H1 (cell line): ENCODE measurements at regions not wholly inside any gene's neighbourhood (a gene's known extent, or its start where the extent isn't known, plus 50 kb on each side); places are given as distances from the start of the nearest gene placed in this dataset.

ENCODE experiments used
- CTCF ChIA-PET: fragments of 300-600 bp; sonication (Branson Sonifier 250); formaldehyde crosslinking; loops from one replicate; lab custom pipeline; 2021; ENCODE audit not compliant: partially characterized antibody; lab: Charles Lee
- POLR2A ChIA-PET: fragments of 300-600 bp; sonication (Branson Sonifier 250); formaldehyde crosslinking; loops from one replicate; lab custom pipeline; 2021; ENCODE audit warnings: inconsistent platforms; ENCODE audit not compliant: partially characterized antibody; lab: Charles Lee
- DNase-seq, 2 experiments: peaks; one replicate each; pipeline versions ENCODE4 v3.0.0 to v3.0.0-alpha.2; 2010 to 2022; ENCODE audit warnings: low spot score in 2 of 2, low read depth in 1 of 2, mixed read lengths in 1 of 2
- FAIRE-seq: peaks from 2 replicates; lab custom pipeline; 2011; peaks lifted over from hg19 to GRCh38; lab: Jason Lieb, UNC
- H2AFZ ChIP-seq: 2 replicates; pipeline ENCODE4 v1.8.1; 2012; ENCODE audit warnings: low read length, inconsistent platforms
- H2AK5ac ChIP-seq: 2 replicates; pipeline ENCODE4 v1.6.1; 2013; ENCODE audit warnings: low read depth, low read length
- H2BK120ac ChIP-seq: replicated peaks from 2 replicates; pipeline ENCODE3; 2013; ENCODE audit warnings: low read depth, low read length, inconsistent platforms
- H2BK12ac ChIP-seq: 2 replicates; pipeline ENCODE4 v1.6.1; 2013; ENCODE audit warnings: low read depth, low read length
- H2BK15ac ChIP-seq: 2 replicates; pipeline ENCODE4 v1.6.1; 2013; ENCODE audit warnings: low read length
- H2BK20ac ChIP-seq: 2 replicates; pipeline ENCODE4 v1.6.1; 2013; ENCODE audit warnings: low read length
- H2BK5ac ChIP-seq: 2 replicates; pipeline ENCODE4 v1.6.1; 2013; ENCODE audit warnings: low read depth, low read length
- H3K14ac ChIP-seq: 2 replicates; pipeline ENCODE4 v1.6.1; 2013; ENCODE audit warnings: inconsistent platforms; ENCODE audit not compliant: insufficient read length
- H3K18ac ChIP-seq: 2 replicates; pipeline ENCODE4 v1.6.1; 2013; ENCODE audit warnings: low read length; ENCODE audit errors: extremely low read depth
- H3K23ac ChIP-seq: 2 replicates; pipeline ENCODE4 v1.6.1; 2013; ENCODE audit warnings: inconsistent platforms; ENCODE audit not compliant: insufficient read length
- H3K23me2 ChIP-seq: 2 replicates; pipeline ENCODE4 v1.6.1; 2013; ENCODE audit warnings: low read depth, low read length
- H3K27ac ChIP-seq: 2 replicates; pipeline ENCODE4 v1.6.1; 2011; ENCODE audit warnings: low read depth, low read length, inconsistent platforms
- H3K27me3 ChIP-seq, 4 experiments: replicated peaks in 1 of 4; 1 replicate in 1 of 4; 2 replicates in 3 of 4; pipeline versions ENCODE4 v1.6.1 to v1.8.1; 2011 to 2013; ENCODE audit warnings: low read length in 3 of 4, mild to moderate bottlenecking in 3 of 4, inconsistent platforms in 2 of 4, mixed read lengths in 2 of 4, moderate library complexity in 1 of 4; ENCODE audit not compliant: control insufficient read depth in 3 of 4, insufficient read depth in 3 of 4; ENCODE audit errors: extremely low read depth in 1 of 4
- H3K36me3 ChIP-seq, 4 experiments: 2 replicates each; pipeline versions ENCODE4 v1.6.1 to v1.8.1; 2011 to 2013; ENCODE audit warnings: mild to moderate bottlenecking in 4 of 4, low read length in 3 of 4, moderate library complexity in 2 of 4, control low read depth in 1 of 4, inconsistent platforms in 1 of 4; ENCODE audit not compliant: insufficient read depth in 4 of 4, control insufficient read depth in 2 of 4
- H3K4ac ChIP-seq: replicated peaks from 2 replicates; pipeline ENCODE3; 2013; ENCODE audit warnings: low read length, low read depth, mixed read lengths, inconsistent platforms; ENCODE audit not compliant: insufficient read length
- H3K4me1 ChIP-seq, 4 experiments: replicated peaks in 1 of 4; 1 replicate in 1 of 4; 2 replicates in 3 of 4; pipeline versions ENCODE4 v1.6.1 to v1.8.1; 2011 to 2013; ENCODE audit warnings: low read length in 3 of 4, inconsistent platforms in 2 of 4, mixed read lengths in 1 of 4; ENCODE audit not compliant: insufficient read depth in 4 of 4, control insufficient read depth in 3 of 4
- H3K4me2 ChIP-seq, 2 experiments: 2 replicates each; pipeline versions ENCODE4 v1.6.1 to v1.8.1; 2011 to 2013; ENCODE audit warnings: low read depth in 2 of 2, low read length in 2 of 2, control low read depth in 1 of 2, inconsistent platforms in 1 of 2, mild to moderate bottlenecking in 1 of 2; ENCODE audit not compliant: insufficient read depth in 1 of 2
- H3K4me3 ChIP-seq, 4 experiments: fragments of 200-600, 300-600 bp in 1 of 4; sonication (generic), shearing (Covaris generic), sonication (Bioruptor Twin) in 1 of 4; 2 replicates each; pipeline versions ENCODE4 v1.5.1 to v1.8.1; 2011 to 2016; ENCODE audit warnings: low read length in 4 of 4, low read depth in 3 of 4, control low read depth in 2 of 4, inconsistent platforms in 2 of 4, mild to moderate bottlenecking in 2 of 4, mixed read lengths in 1 of 4, moderate library complexity in 1 of 4; ENCODE audit not compliant: insufficient read depth in 2 of 4; ENCODE audit errors: extremely low read depth in 1 of 4
- H3K56ac ChIP-seq: replicated peaks from 2 replicates; pipeline ENCODE3; 2013; ENCODE audit warnings: low read depth, mild to moderate bottlenecking, mixed read lengths, low read length, inconsistent platforms; ENCODE audit not compliant: insufficient read length
- H3K79me1 ChIP-seq: 2 replicates; pipeline ENCODE4 v1.6.1; 2013; ENCODE audit warnings: low read depth, low read length, control low read depth
- H3K79me2 ChIP-seq, 2 experiments: 2 replicates each; pipeline versions ENCODE4 v1.6.1 to v1.8.1; 2012 to 2013; ENCODE audit warnings: low read length in 2 of 2, mild to moderate bottlenecking in 2 of 2, inconsistent platforms in 1 of 2; ENCODE audit not compliant: insufficient read depth in 2 of 2, control insufficient read depth in 1 of 2
- H3K9ac ChIP-seq, 4 experiments: replicated peaks in 1 of 4; 1 replicate in 1 of 4; 2 replicates in 3 of 4; pipeline versions ENCODE4 v1.6.1 to v1.8.1; 2011 to 2013; ENCODE audit warnings: low read depth in 3 of 4, low read length in 3 of 4, control low read depth in 2 of 4, mild to moderate bottlenecking in 2 of 4, moderate library complexity in 2 of 4, inconsistent platforms in 1 of 4; ENCODE audit errors: extremely low read depth in 1 of 4
- H3K9me3 ChIP-seq, 2 experiments: 2 replicates each; pipeline versions ENCODE4 v1.6.1 to v1.8.1; 2012 to 2013; ENCODE audit warnings: mild to moderate bottlenecking in 2 of 2, moderate library complexity in 2 of 2, control low read depth in 1 of 2, inconsistent platforms in 1 of 2, low read depth in 1 of 2, low read length in 1 of 2, mixed read lengths in 1 of 2; ENCODE audit not compliant: insufficient read depth in 2 of 2
- H4K20me1 ChIP-seq, 2 experiments: replicated peaks in 1 of 2; 2 replicates each; pipeline versions ENCODE3 to v1.8.1; 2011 to 2013; ENCODE audit warnings: inconsistent platforms in 2 of 2, low read length in 2 of 2, mild to moderate bottlenecking in 1 of 2; ENCODE audit not compliant: insufficient read depth in 2 of 2, control insufficient read depth in 1 of 2
- H4K5ac ChIP-seq: 2 replicates; pipeline ENCODE4 v1.6.1; 2013; ENCODE audit warnings: low read length, low read depth, mixed read lengths, inconsistent platforms; ENCODE audit not compliant: insufficient read length
- H4K8ac ChIP-seq: 2 replicates; pipeline ENCODE4 v1.8.0; 2013; ENCODE audit warnings: mild to moderate bottlenecking, moderate library complexity, low read length, inconsistent platforms; ENCODE audit not compliant: insufficient read depth; ENCODE audit errors: extremely low read depth
- H4K91ac ChIP-seq: replicated peaks from 2 replicates; pipeline ENCODE3; 2013; ENCODE audit warnings: low read length, mixed read lengths, inconsistent platforms; ENCODE audit not compliant: insufficient read length
- BRCA1 ChIP-seq: IDR thresholded peaks from 2 replicates; pipeline ENCODE4 v1.6.1; 2012; ENCODE audit warnings: low read depth, low read length, improper control_type of control experiment
- CTCF ChIP-seq, 3 experiments: IDR thresholded peaks; 1 replicate in 2 of 3; 2 replicates in 1 of 3; pipeline versions ENCODE4 v1.5.1 to v1.6.1; 2011; ENCODE audit warnings: low read length in 3 of 3, mild to moderate bottlenecking in 3 of 3, inconsistent platforms in 2 of 3, low read depth in 1 of 3, moderate library complexity in 1 of 3; ENCODE audit not compliant: insufficient read depth in 1 of 3; ENCODE audit errors: control extremely low read depth in 1 of 3
- POLR2A ChIP-seq, 2 experiments: IDR thresholded peaks; 1 replicate in 1 of 2; 2 replicates in 1 of 2; pipeline ENCODE4 v1.6.1; 2011; ENCODE audit warnings: low read depth in 2 of 2, low read length in 2 of 2, mild to moderate bottlenecking in 2 of 2; ENCODE audit errors: control extremely low read depth in 1 of 2
- SIRT6 ChIP-seq: IDR thresholded peaks from one replicate; pipeline ENCODE4 v1.7.1; 2012; ENCODE audit warnings: low read length, inconsistent platforms
- SUZ12 ChIP-seq: fragments of 200-600 bp; sonication (generic); IDR thresholded peaks from 2 replicates; pipeline ENCODE4 v1.6.1; 2012; ENCODE audit warnings: mild to moderate bottlenecking, inconsistent platforms, low read length, moderate library complexity, mixed read lengths
- USF2 ChIP-seq: IDR thresholded peaks from 2 replicates; pipeline ENCODE4 v1.6.1; 2011; ENCODE audit warnings: low read length, improper control_type of control experiment
- WGBS, 2 experiments: shearing (Covaris generic) in 1 of 2; methylation state at CpG; one replicate each; pipeline versions ENCODE4 v1.1.6 to v1.1.7; 2013 to 2015; ENCODE audit warnings: low lambda C conversion rate in 2 of 2, mixed read lengths in 2 of 2, inconsistent platforms in 1 of 2, low coverage in 1 of 2, missing lambda C conversion rate in 1 of 2; ENCODE audit not compliant: insufficient replicate concordance in 2 of 2, insufficient coverage in 1 of 2, insufficient read length in 1 of 2; ENCODE audit errors: extremely low coverage in 1 of 2, missing lambda C conversion rate in 1 of 2; 5-methylcytosine and 5-hydroxymethylcytosine counted together

GRCh38 chrY:7881696-7882095, 970.1 kb upstream of the AMELY start:
- no peaks in the 10 kb centered on the region for H3K36me3 ChIP-seq
- H3K23me2 ChIP-seq, result no peaks in the 10 kb centered on the region
- no peaks in the 10 kb centered on the region for H3K27me3 ChIP-seq
- FAIRE-seq (no peak), DNase-seq (no peak)
- H3K4ac ChIP-seq, result no peak overlapping the region
- no peaks in the 10 kb centered on the region for H3K79me1 ChIP-seq
- WGBS, 2 experiments, result 91% methylated on average over 3 of the region's 3 CpGs; no CpG with 5 or more reads in 1 of the 2 experiments
- no peaks in the 10 kb centered on the region for H3K79me2 ChIP-seq
- H3K9me3 ChIP-seq, result peaks cover 2 to 25% of the 10 kb centered on the region in 2 experiments; a peak in 2 of 4 replicates
- no peak overlapping the region for H3K4me2 ChIP-seq
- H2BK12ac ChIP-seq, result no peak overlapping the region
- ChIA-PET POLR2A (no interaction called here), CTCF (no interaction called here)
- no peak overlapping the region for H2AK5ac ChIP-seq
- no peak overlapping the region for H4K8ac ChIP-seq
- H3K4me1 ChIP-seq, result no peaks in the 10 kb centered on the region
- H2BK15ac ChIP-seq, result no peak overlapping the region
- no peaks in the 10 kb centered on the region for H4K20me1 ChIP-seq
- no peak overlapping the region for H3K56ac ChIP-seq
- no peak overlapping the region for H3K23ac ChIP-seq
- no peak overlapping the region for H2BK20ac ChIP-seq
- no peak overlapping the region for H3K27ac ChIP-seq
- H2BK120ac ChIP-seq, result no peak overlapping the region
- no peak for TF ChIP-seq SUZ12
- no peak for TF ChIP-seq BRCA1
- TF ChIP-seq SIRT6, result no peak
- no peak for TF ChIP-seq USF2
- no peak for TF ChIP-seq POLR2A (IDR thresholded peaks at IDR 0.05; ENCODE audit: control extremely low read depth in 1 of 2, low read depth in 2 of 2, low read length in 2 of 2)
- no peak for TF ChIP-seq CTCF (IDR thresholded peaks at IDR 0.05; ENCODE audit: control extremely low read depth in 1 of 3, insufficient read depth in 1 of 3, low read depth in 1 of 3, low read length in 3 of 3)
- no peak overlapping the region for H2BK5ac ChIP-seq
- H4K5ac ChIP-seq, result no peak overlapping the region
- H4K91ac ChIP-seq, result no peak overlapping the region
- H3K9ac ChIP-seq, result no peak overlapping the region
- H3K14ac ChIP-seq, result no peak overlapping the region
- H3K4me3 ChIP-seq, result no peak overlapping the region
- no peak overlapping the region for H3K18ac ChIP-seq
- no peak overlapping the region for H2AFZ ChIP-seq
